ENCODE measurements at regions not wholly inside any gene's neighbourhood (a gene's known extent, or its start where the extent isn't known, plus 50 kb on each side); places are given as distances from the start of the nearest gene placed in this dataset.

- no peak for DNase-seq (ENCODE audit: low read depth in 2 of 2, low spot score in 1 of 2)
Observed at GRCh38 chr10:91035650-91036292, 114.9 kb upstream of the ANKRD1 start.

GRCh38 chr10:91036807-91037411, 116.0 kb upstream of the ANKRD1 start:
- DNase-seq (ENCODE audit: low read depth in 2 of 2, low spot score in 1 of 2): no peak

- DNase-seq (ENCODE audit: low read depth in 2 of 2, low spot score in 1 of 2): no peak
Observed at GRCh38 chr10:91038971-91039370, 118.1 kb upstream of the ANKRD1 start.

GRCh38 chr10:91040343-91040742, 119.5 kb upstream of the ANKRD1 start:
- no peak for DNase-seq (ENCODE audit: low read depth in 2 of 2, low spot score in 1 of 2)

- DNase-seq (ENCODE audit: low read depth in 2 of 2, low spot score in 1 of 2): no peak
Observed at GRCh38 chr10:91042069-91042468, 121.2 kb upstream of the ANKRD1 start.

- DNase-seq (ENCODE audit: low read depth in 2 of 2, low spot score in 1 of 2): no peak
Observed at GRCh38 chr10:91043173-91043910, 122.5 kb upstream of the ANKRD1 start.

- DNase-seq (ENCODE audit: low read depth in 2 of 2, low spot score in 1 of 2): no peak
Observed at GRCh38 chr10:91046869-91047268, 126.0 kb upstream of the ANKRD1 start.

- no peak for DNase-seq (ENCODE audit: low read depth in 2 of 2, low spot score in 1 of 2)
Observed at GRCh38 chr10:91048380-91048779, 127.5 kb upstream of the ANKRD1 start.

- no peak for DNase-seq (ENCODE audit: low read depth in 2 of 2, low spot score in 1 of 2)
Observed at GRCh38 chr10:91049296-91049987, 128.6 kb upstream of the ANKRD1 start.

GRCh38 chr10:91049988-91050360, 129.1 kb upstream of the ANKRD1 start:
- no peak for DNase-seq (ENCODE audit: low read depth in 2 of 2, low spot score in 1 of 2)

GRCh38 chr10:91050371-91051034, 129.6 kb upstream of the ANKRD1 start:
- DNase-seq (ENCODE audit: low read depth in 2 of 2, low spot score in 1 of 2): no peak

- DNase-seq (ENCODE audit: low read depth in 2 of 2, low spot score in 1 of 2): no peak
Observed at GRCh38 chr10:91051829-91052228, 130.9 kb upstream of the ANKRD1 start.

GRCh38 chr10:91054325-91054724, 133.4 kb upstream of the ANKRD1 start:
- DNase-seq (ENCODE audit: low read depth in 2 of 2, low spot score in 1 of 2): no peak

- DNase-seq (ENCODE audit: low read depth in 2 of 2, low spot score in 1 of 2): no peak
Observed at GRCh38 chr10:91061187-91061586, 140.3 kb upstream of the ANKRD1 start.

- no peak for DNase-seq (ENCODE audit: low read depth in 2 of 2, low spot score in 1 of 2)
Observed at GRCh38 chr10:91061608-91062007, 140.7 kb upstream of the ANKRD1 start.

GRCh38 chr10:91062091-91062490, 141.2 kb upstream of the ANKRD1 start:
- DNase-seq (ENCODE audit: low read depth in 2 of 2, low spot score in 1 of 2): no peak

- DNase-seq (ENCODE audit: low read depth in 2 of 2, low spot score in 1 of 2): no peak
Observed at GRCh38 chr10:91071786-91072185, 148.7 kb upstream of the PCGF5 start.

- DNase-seq (ENCODE audit: low read depth in 2 of 2, low spot score in 1 of 2): no peak
Observed at GRCh38 chr10:91073286-91073979, 147.0 kb upstream of the PCGF5 start.

- no peak for DNase-seq (ENCODE audit: low read depth in 2 of 2, low spot score in 1 of 2)
Observed at GRCh38 chr10:91076991-91077548, 143.4 kb upstream of the PCGF5 start.

- DNase-seq (ENCODE audit: low read depth in 2 of 2, low spot score in 1 of 2): no peak
Observed at GRCh38 chr10:91077549-91078071, 142.9 kb upstream of the PCGF5 start.

Measured in stimulated activated CD8-positive, alpha-beta memory T cell treated with anti-CD3 and anti-CD28 coated beads, Interleukin-4, amount 100 ng/mL, for 4 hours (primary cell).